OCI-LY1 (cell line): ENCODE measurements at regions not wholly inside any gene's neighbourhood (a gene's known extent, or its start where the extent isn't known, plus 50 kb on each side); places are given as distances from the start of the nearest gene placed in this dataset.

Experiments
- H2AFZ ChIP-seq: fragments of 200-600 bp; sonication (generic), shearing (Covaris generic); 2 replicates; pipeline ENCODE4 v1.6.0; 2014; ENCODE audit warnings: antibody characterized with exemption, mild to moderate bottlenecking, low read length
- H3F3A ChIP-seq: fragments of 200-600 bp; sonication (generic), shearing (Covaris generic); 2 replicates; pipeline ENCODE4 v1.6.0; 2014; ENCODE audit warnings: mild to moderate bottlenecking, antibody characterized with exemption, low read length, moderate library complexity; ENCODE audit not compliant: insufficient read depth
- H3K27ac ChIP-seq: fragments of 200-600 bp; sonication (generic); 2 replicates; pipeline ENCODE4 v1.5.1; 2014; ENCODE audit warnings: low read length, mixed run types, mild to moderate bottlenecking, low read depth; ENCODE audit not compliant: poor library complexity, severe bottlenecking
- H3K27me3 ChIP-seq: fragments of 200-600 bp; sonication (generic); 2 replicates; pipeline ENCODE4 v1.6.0; 2014; ENCODE audit warnings: antibody characterized with exemption, mild to moderate bottlenecking, low read length, moderate library complexity; ENCODE audit not compliant: insufficient read depth
- H3K36me3 ChIP-seq: fragments of 200-600 bp; sonication (generic); 2 replicates; pipeline ENCODE4 v1.6.1; 2014; ENCODE audit warnings: mild to moderate bottlenecking, antibody characterized with exemption, low read length, moderate library complexity, mixed read lengths; ENCODE audit not compliant: insufficient read depth
- H3K4me1 ChIP-seq: fragments of 200-600 bp; sonication (generic); 2 replicates; pipeline ENCODE4 v1.5.1; 2014; ENCODE audit warnings: mild to moderate bottlenecking, low read length, moderate library complexity; ENCODE audit not compliant: insufficient read depth, severe bottlenecking
- H3K4me2 ChIP-seq: fragments of 200-600 bp; sonication (generic), shearing (Covaris generic); 2 replicates; pipeline ENCODE4 v1.6.1; 2014; ENCODE audit warnings: low read length
- H3K4me3 ChIP-seq: fragments of 200-600 bp; sonication (generic); 2 replicates; pipeline ENCODE4 v1.5.1; 2014; ENCODE audit warnings: low read length, low read depth, mild to moderate bottlenecking, mixed read lengths; ENCODE audit not compliant: poor library complexity, severe bottlenecking
- H3K79me2 ChIP-seq: fragments of 200-600 bp; shearing (Covaris generic); 2 replicates; pipeline ENCODE4 v1.6.1; 2016; ENCODE audit warnings: mixed run types, low read length, mixed read lengths; ENCODE audit not compliant: insufficient read depth
- H3K9ac ChIP-seq: fragments of 200-600 bp; sonication (generic), shearing (Covaris generic); 2 replicates; pipeline ENCODE4 v1.6.1; 2014; ENCODE audit warnings: mild to moderate bottlenecking, low read length, mixed read lengths
- H3K9me2 ChIP-seq: fragments of 200-600 bp; sonication (generic), shearing (Covaris generic); 2 replicates; pipeline ENCODE4 v1.6.1; 2014; ENCODE audit warnings: low read depth, mild to moderate bottlenecking, low read length, mixed read lengths
- H3K9me3 ChIP-seq: fragments of 200-600 bp; shearing (Covaris generic); 2 replicates; pipeline ENCODE4 v1.6.1; 2014; ENCODE audit warnings: low read length, mixed read lengths
- H4K20me1 ChIP-seq: fragments of 200-600 bp; sonication (generic), shearing (Covaris generic); 2 replicates; pipeline ENCODE4 v1.6.0; 2016; ENCODE audit warnings: mild to moderate bottlenecking, low read length; ENCODE audit not compliant: insufficient read depth
- EZH2 ChIP-seq: fragments of 200-600 bp; sonication (generic), shearing (Covaris generic); IDR thresholded peaks from 2 replicates; pipeline ENCODE4 v1.8.0; 2017; ENCODE audit warnings: borderline replicate concordance, mixed run types, mild to moderate bottlenecking, antibody characterized with exemption, low read length, moderate library complexity, mixed read lengths
- TF ChIP-seq, protein P1 (sequence below): fragments of 200-600 bp; sonication (generic), shearing (Covaris generic); IDR thresholded peaks from 2 replicates; pipeline ENCODE4 v1.5.1; 2017; ENCODE audit warnings: mild to moderate bottlenecking, antibody characterized with exemption, low read length, moderate library complexity, mixed read lengths

DNA sequence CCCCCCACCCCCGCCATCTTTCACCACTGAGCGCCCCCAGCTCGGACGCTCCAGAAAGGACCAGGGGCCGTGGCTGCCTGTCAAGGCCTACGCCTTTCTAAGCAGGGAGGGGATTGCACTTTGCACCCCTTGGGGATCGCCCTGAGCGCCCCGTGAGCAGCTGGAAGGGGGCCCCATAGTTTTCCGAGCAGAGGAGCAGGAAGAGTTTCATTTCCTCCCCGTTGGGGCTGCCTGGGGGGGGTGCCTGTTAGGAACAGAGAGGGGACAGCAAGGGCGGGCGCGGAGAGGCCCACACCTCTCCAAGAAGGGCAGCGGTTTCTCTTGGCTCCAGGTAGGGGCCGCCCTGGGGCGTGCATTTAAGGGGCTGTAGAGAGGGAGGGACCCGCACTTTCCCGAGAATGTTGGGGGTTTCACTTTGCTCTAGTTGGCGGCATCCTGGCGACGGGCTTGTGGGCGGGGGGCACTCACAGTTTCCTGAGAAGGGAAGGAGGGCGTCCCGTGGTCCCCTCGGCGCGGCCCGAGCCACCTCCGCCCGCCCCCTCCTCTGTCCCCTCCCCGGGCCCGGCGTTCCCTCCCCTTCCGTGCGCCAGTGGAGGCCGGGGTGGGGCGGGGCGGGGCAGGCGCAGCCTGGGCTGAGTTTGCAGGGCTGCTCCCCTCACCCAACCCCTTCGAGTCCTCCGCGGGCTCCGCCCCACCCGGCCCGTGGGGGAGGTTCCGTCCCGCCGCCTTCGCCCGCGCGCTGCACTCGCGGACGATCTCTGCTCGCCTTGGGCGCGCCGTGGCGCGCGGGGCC lies 82.3 kb upstream of the CD99 start:
- no peak overlapping the region for H2AFZ ChIP-seq
- H3F3A ChIP-seq: no peaks in the 10 kb centered on the region
- H3K27ac ChIP-seq: peak overlapping the region; percentile 28
- H3K9me2 ChIP-seq: no peaks in the 10 kb centered on the region
- H3K4me2 ChIP-seq: peak overlapping the region; percentile 90
- TF ChIP-seq EZH2: no peak
- TF ChIP-seq, protein P1, sequence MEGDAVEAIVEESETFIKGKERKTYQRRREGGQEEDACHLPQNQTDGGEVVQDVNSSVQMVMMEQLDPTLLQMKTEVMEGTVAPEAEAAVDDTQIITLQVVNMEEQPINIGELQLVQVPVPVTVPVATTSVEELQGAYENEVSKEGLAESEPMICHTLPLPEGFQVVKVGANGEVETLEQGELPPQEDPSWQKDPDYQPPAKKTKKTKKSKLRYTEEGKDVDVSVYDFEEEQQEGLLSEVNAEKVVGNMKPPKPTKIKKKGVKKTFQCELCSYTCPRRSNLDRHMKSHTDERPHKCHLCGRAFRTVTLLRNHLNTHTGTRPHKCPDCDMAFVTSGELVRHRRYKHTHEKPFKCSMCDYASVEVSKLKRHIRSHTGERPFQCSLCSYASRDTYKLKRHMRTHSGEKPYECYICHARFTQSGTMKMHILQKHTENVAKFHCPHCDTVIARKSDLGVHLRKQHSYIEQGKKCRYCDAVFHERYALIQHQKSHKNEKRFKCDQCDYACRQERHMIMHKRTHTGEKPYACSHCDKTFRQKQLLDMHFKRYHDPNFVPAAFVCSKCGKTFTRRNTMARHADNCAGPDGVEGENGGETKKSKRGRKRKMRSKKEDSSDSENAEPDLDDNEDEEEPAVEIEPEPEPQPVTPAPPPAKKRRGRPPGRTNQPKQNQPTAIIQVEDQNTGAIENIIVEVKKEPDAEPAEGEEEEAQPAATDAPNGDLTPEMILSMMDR: no peak
- peak overlapping the region; percentile 92 for H3K9ac ChIP-seq
- peak overlapping the region; percentile 86 for H3K4me3 ChIP-seq
- H3K4me1 ChIP-seq: peaks cover 25% of the 10 kb centered on the region
- H3K36me3 ChIP-seq: peaks cover 23% of the 10 kb centered on the region; the same call in 1 of the 2 replicates
- no peaks in the 10 kb centered on the region for H3K27me3 ChIP-seq
- H3K79me2 ChIP-seq: no peaks in the 10 kb centered on the region
- H4K20me1 ChIP-seq: no peaks in the 10 kb centered on the region
- no peaks in the 10 kb centered on the region for H3K9me3 ChIP-seq

- H3K27me3 ChIP-seq: no peaks in the 10 kb centered on the region
- H2AFZ ChIP-seq: no peak overlapping the region
- TF ChIP-seq EZH2: no peak
- TF ChIP-seq, protein P1: no peak
- no peaks in the 10 kb centered on the region for H4K20me1 ChIP-seq
- H3K9me2 ChIP-seq: no peaks in the 10 kb centered on the region
- H3K79me2 ChIP-seq: no peaks in the 10 kb centered on the region
- H3K9me3 ChIP-seq: no peaks in the 10 kb centered on the region
- no peaks in the 10 kb centered on the region for H3F3A ChIP-seq
- H3K4me3 ChIP-seq: no peak overlapping the region
- H3K9ac ChIP-seq: no peak overlapping the region
- H3K4me1 ChIP-seq: peaks cover 25% of the 10 kb centered on the region
- peaks cover 18% of the 10 kb centered on the region for H3K36me3 ChIP-seq
- H3K27ac ChIP-seq: no peak overlapping the region
- no peak overlapping the region for H3K4me2 ChIP-seq
Observed at GRCh38 chrX:2607113-2607512, 84.0 kb upstream of the CD99 start.

GRCh38 chrX:2600564-2600963 lies 90.5 kb upstream of the CD99 start:
- Histone ChIP-seq H3K9me2 (no peaks in the 10 kb centered on the region), H3K4me3 (no peak overlapping the region), H3K27me3 (no peaks in the 10 kb centered on the region), H4K20me1 (no peaks in the 10 kb centered on the region), H3K9ac (no peak overlapping the region), H3K4me2 (no peak overlapping the region), H3K9me3 (no peaks in the 10 kb centered on the region), H3K27ac (no peak overlapping the region), H3F3A (no peaks in the 10 kb centered on the region), H2AFZ (no peak overlapping the region), H3K79me2 (no peaks in the 10 kb centered on the region), H3K36me3 (peaks cover 21% of the 10 kb centered on the region), H3K4me1 (no peaks in the 10 kb centered on the region)
- TF ChIP-seq, protein P1: no peak
- TF ChIP-seq EZH2: no peak
